CD4-positive, CD25-positive, alpha-beta regulatory T cell (primary cell): ENCODE measurements at regions not wholly inside any gene's neighbourhood (a gene's known extent, or its start where the extent isn't known, plus 50 kb on each side); places are given as distances from the start of the nearest gene placed in this dataset.
"Not testable (repeated sequence)": the region's sequence is repeated elsewhere in the genome, so short reads cannot be mapped to it uniquely, and the experiment has no call there.

ENCODE experiments used
- ATAC-seq, 2 donors: fragments of 150-1000 bp; cut with Tn5 transposase; one replicate each; pipeline ENCODE4 v1.10.0; 2021; ENCODE audit warnings: low read depth in 2 of 2, moderate number of reproducible peaks in 2 of 2, moderate library complexity in 1 of 2
- DNase-seq, 3 donors: peaks; one replicate each; pipeline versions ENCODE4 v3.0.0 to v3.0.0-alpha.2; 2012 to 2022; ENCODE audit warnings: mixed read lengths in 1 of 3
- H3K27ac ChIP-seq: one replicate; pipeline ENCODE4 v1.7.0; 2013; ENCODE audit warnings: mild to moderate bottlenecking, low read length; ENCODE audit not compliant: insufficient read depth, poor library complexity, severe bottlenecking
- H3K27me3 ChIP-seq: one replicate; pipeline ENCODE4 v1.7.0; 2013; ENCODE audit warnings: low read length; ENCODE audit not compliant: control insufficient read depth, insufficient read depth
- H3K36me3 ChIP-seq: one replicate; pipeline ENCODE4 v1.7.0; 2013; ENCODE audit warnings: mild to moderate bottlenecking, low read length, moderate library complexity; ENCODE audit not compliant: control insufficient read depth, insufficient read depth
- H3K4me1 ChIP-seq: 2 replicates; pipeline ENCODE4 v1.7.0; 2013; ENCODE audit warnings: mild to moderate bottlenecking, low read length; ENCODE audit not compliant: insufficient read depth, control insufficient read depth, poor library complexity, severe bottlenecking
- H3K4me3 ChIP-seq: one replicate; pipeline ENCODE4 v1.7.0; 2013; ENCODE audit warnings: low read depth, mild to moderate bottlenecking, low read length, moderate library complexity
- H3K9me3 ChIP-seq, 2 experiments: 1 replicate in 1 of 2; 2 replicates in 1 of 2; pipeline ENCODE4 v1.7.0; 2013; ENCODE audit warnings: low read length in 2 of 2, mild to moderate bottlenecking in 1 of 2, moderate library complexity in 1 of 2; ENCODE audit not compliant: control insufficient read depth in 2 of 2
- H3K27ac Mint-ChIP-seq, 3 donors: one replicate each; pipeline ENCODE4 v1.8.0; 2020 to 2022; ENCODE audit warnings: mild to moderate bottlenecking in 3 of 3, mixed read lengths in 3 of 3, moderate library complexity in 2 of 3
- H3K27me3 Mint-ChIP-seq: one replicate; pipeline ENCODE4 v1.8.0; 2022; ENCODE audit warnings: mild to moderate bottlenecking, mixed read lengths
- H3K36me3 Mint-ChIP-seq: one replicate; pipeline ENCODE4 v1.8.0; 2020; ENCODE audit warnings: mixed read lengths
- H3K4me1 Mint-ChIP-seq, 4 donors: one replicate each; pipeline ENCODE4 v1.8.0; 2020 to 2022; ENCODE audit warnings: mixed read lengths in 4 of 4, mild to moderate bottlenecking in 1 of 4
- H3K4me3 Mint-ChIP-seq, 4 donors: one replicate each; pipeline ENCODE4 v1.8.0; 2020 to 2022; ENCODE audit warnings: mild to moderate bottlenecking in 4 of 4, mixed read lengths in 4 of 4, moderate library complexity in 3 of 4
- H3K9me3 Mint-ChIP-seq, 7 donors: one replicate each; pipeline ENCODE4 v1.8.0; 2020 to 2022; ENCODE audit warnings: mixed read lengths in 7 of 7, mild to moderate bottlenecking in 3 of 7, moderate library complexity in 2 of 7

GRCh38 chr12:114501474-114501807, 95.5 kb upstream of the TBX5 start:
- Mint-ChIP-seq H3K36me3 (no peaks in the 10 kb centered on the region), H3K4me3 (no peak overlapping the region), H3K27me3 (peaks cover 12% of the 10 kb centered on the region), H3K4me1 (no peaks in the 10 kb centered on the region), H3K9me3 (peaks cover 0 to 3% (median 0%) of the 10 kb centered on the region in 7 donors), H3K27ac (no peak overlapping the region)
- H3K27ac ChIP-seq = no peak overlapping the region
- H3K36me3 ChIP-seq = no peaks in the 10 kb centered on the region
- H3K4me1 ChIP-seq = no peaks in the 10 kb centered on the region
- DNase-seq (no peak), ATAC-seq (no peak)
- H3K27me3 ChIP-seq = peaks cover 8% of the 10 kb centered on the region
- no peaks in the 10 kb centered on the region for H3K9me3 ChIP-seq
- H3K4me3 ChIP-seq = no peak overlapping the region

- no peaks in the 10 kb centered on the region for H3K4me1 Mint-ChIP-seq
- DNase-seq (no peak), ATAC-seq (no peak)
- H3K36me3 ChIP-seq = no peaks in the 10 kb centered on the region
- H3K4me1 ChIP-seq = no peaks in the 10 kb centered on the region
- no peak overlapping the region for H3K27ac Mint-ChIP-seq
- H3K27me3 Mint-ChIP-seq = peaks cover 12% of the 10 kb centered on the region
- H3K9me3 ChIP-seq = no peaks in the 10 kb centered on the region
- no peak overlapping the region for H3K27ac ChIP-seq
- no peaks in the 10 kb centered on the region for H3K36me3 Mint-ChIP-seq
- no peak overlapping the region for H3K4me3 ChIP-seq
- no peak overlapping the region for H3K4me3 Mint-ChIP-seq
- H3K27me3 ChIP-seq = peaks cover 8% of the 10 kb centered on the region
- H3K9me3 Mint-ChIP-seq = peaks cover 0 to 3% (median 0%) of the 10 kb centered on the region in 7 donors
These were observed 95.0 kb upstream of the TBX5 start for GRCh38 chr12:114500775-114501473.

- Mint-ChIP-seq H3K9me3 (peaks cover 0 to 3% (median 0%) of the 10 kb centered on the region in 7 donors), H3K4me1 (no peaks in the 10 kb centered on the region)
These were observed 94.2 kb upstream of the TBX5 start for GRCh38 chr12:114500131-114500530.

GRCh38 chr12:114499338-114499737, 93.4 kb upstream of the TBX5 start:
- H3K9me3 ChIP-seq = no peaks in the 10 kb centered on the region
- H3K36me3 ChIP-seq = no peaks in the 10 kb centered on the region
- H3K27ac ChIP-seq = no peak overlapping the region
- Mint-ChIP-seq H3K27ac (no peak overlapping the region), H3K27me3 (peaks cover 16% of the 10 kb centered on the region), H3K4me3 (no peak overlapping the region), H3K4me1 (no peaks in the 10 kb centered on the region), H3K9me3 (peaks cover 0 to 3% (median 0%) of the 10 kb centered on the region in 7 donors), H3K36me3 (no peaks in the 10 kb centered on the region)
- no peaks in the 10 kb centered on the region for H3K4me1 ChIP-seq
- H3K4me3 ChIP-seq = no peak overlapping the region
- no peak for DNase-seq
- ATAC-seq = no peak
- H3K27me3 ChIP-seq = peaks cover 8% of the 10 kb centered on the region

More at GRCh38 chr12:114500131-114500530, 94.2 kb upstream of the TBX5 start:
- Mint-ChIP-seq H3K27me3 (peaks cover 12% of the 10 kb centered on the region), H3K36me3 (no peaks in the 10 kb centered on the region), H3K4me3 (no peak overlapping the region), H3K27ac (no peak overlapping the region)
- Histone ChIP-seq H3K4me1 (no peaks in the 10 kb centered on the region), H3K9me3 (no peaks in the 10 kb centered on the region), H3K36me3 (no peaks in the 10 kb centered on the region), H3K27me3 (peaks cover 8% of the 10 kb centered on the region), H3K27ac (no peak overlapping the region), H3K4me3 (no peak overlapping the region)
- no peak for DNase-seq
- ATAC-seq = no peak

GRCh38 chr12:114491916-114492315, 86.0 kb upstream of the TBX5 start:
- H3K36me3 Mint-ChIP-seq = no peaks in the 10 kb centered on the region
- no peaks in the 10 kb centered on the region for H3K4me1 ChIP-seq
- no peak for DNase-seq
- no peak overlapping the region for H3K27ac ChIP-seq
- H3K9me3 Mint-ChIP-seq = no peaks in the 10 kb centered on the region
- no peaks in the 10 kb centered on the region for H3K4me1 Mint-ChIP-seq
- H3K36me3 ChIP-seq = no peaks in the 10 kb centered on the region
- no peaks in the 10 kb centered on the region for H3K27me3 ChIP-seq
- H3K9me3 ChIP-seq = no peaks in the 10 kb centered on the region
- no peak overlapping the region for H3K4me3 Mint-ChIP-seq
- ATAC-seq = no peak
- peaks cover 8% of the 10 kb centered on the region for H3K27me3 Mint-ChIP-seq
- H3K27ac Mint-ChIP-seq = no peak overlapping the region
- no peak overlapping the region for H3K4me3 ChIP-seq

GRCh38 chr12:114484822-114485459, 79.0 kb upstream of the TBX5 start:
- H3K4me1 Mint-ChIP-seq, H3K36me3 ChIP-seq, H3K27ac ChIP-seq, H3K4me3 Mint-ChIP-seq, H3K4me3 ChIP-seq, DNase-seq, ATAC-seq, H3K9me3 Mint-ChIP-seq, H3K4me1 ChIP-seq, H3K9me3 ChIP-seq, H3K36me3 Mint-ChIP-seq: not testable (repeated sequence)
- peaks cover 21% of the 10 kb centered on the region for H3K27me3 ChIP-seq
- Mint-ChIP-seq H3K27me3 (peaks cover 22% of the 10 kb centered on the region), H3K27ac (peak overlapping the region in 1 of 3 donors; percentile 54)

GRCh38 chr12:114483996-114484395, 78.1 kb upstream of the TBX5 start:
- peaks cover 31% of the 10 kb centered on the region for H3K27me3 Mint-ChIP-seq
- peaks cover 2% of the 10 kb centered on the region for H3K4me1 ChIP-seq
- DNase-seq = no peak
- no peak overlapping the region for H3K27ac Mint-ChIP-seq
- H3K4me3 ChIP-seq = no peak overlapping the region
- no peak overlapping the region for H3K4me3 Mint-ChIP-seq
- H3K4me1 Mint-ChIP-seq = peaks cover 0 to 15% (median 2%) of the 10 kb centered on the region in 4 donors
- H3K36me3 Mint-ChIP-seq = no peaks in the 10 kb centered on the region
- H3K9me3 ChIP-seq = no peaks in the 10 kb centered on the region
- H3K27me3 ChIP-seq = peaks cover 27% of the 10 kb centered on the region
- no peak for ATAC-seq
- H3K27ac ChIP-seq = no peak overlapping the region
- no peaks in the 10 kb centered on the region for H3K36me3 ChIP-seq
- H3K9me3 Mint-ChIP-seq = peaks cover 0 to 7% (median 0%) of the 10 kb centered on the region in 7 donors

- H3K27me3 Mint-ChIP-seq = peaks cover 57% of the 10 kb centered on the region
- H3K27ac ChIP-seq = no peak overlapping the region
- peaks cover 0 to 4% (median 0%) of the 10 kb centered on the region in 7 donors for H3K9me3 Mint-ChIP-seq
- H3K36me3 ChIP-seq = no peaks in the 10 kb centered on the region
- H3K4me3 ChIP-seq = no peak overlapping the region
- ATAC-seq (no peak), DNase-seq (no peak)
- H3K4me1 ChIP-seq = peaks cover 2% of the 10 kb centered on the region
- H3K4me3 Mint-ChIP-seq = no peak overlapping the region
- H3K27ac Mint-ChIP-seq = peak overlapping the region in 1 of 3 donors; percentile 81
- peaks cover 0 to 15% (median 2%) of the 10 kb centered on the region in 4 donors for H3K4me1 Mint-ChIP-seq
- peaks cover 34% of the 10 kb centered on the region for H3K27me3 ChIP-seq
- H3K36me3 Mint-ChIP-seq = no peaks in the 10 kb centered on the region
- H3K9me3 ChIP-seq = no peaks in the 10 kb centered on the region
These were observed 75.2 kb upstream of the TBX5 start for GRCh38 chr12:114481200-114481535.
